Medulla oblongata (tissue), 1 donor: ENCODE measurements at regions not wholly inside any gene's neighbourhood (a gene's known extent, or its start where the extent isn't known, plus 50 kb on each side); places are given as distances from the start of the nearest gene placed in this dataset.
"Not testable (repeated sequence)": the region's sequence is repeated elsewhere in the genome, so short reads cannot be mapped to it uniquely, and the experiment has no call there.

Experiments
- DNase-seq: peaks from one replicate; pipeline ENCODE4 v3.0.0-alpha.2; 2015; ENCODE audit errors: extremely low spot score

DNA sequence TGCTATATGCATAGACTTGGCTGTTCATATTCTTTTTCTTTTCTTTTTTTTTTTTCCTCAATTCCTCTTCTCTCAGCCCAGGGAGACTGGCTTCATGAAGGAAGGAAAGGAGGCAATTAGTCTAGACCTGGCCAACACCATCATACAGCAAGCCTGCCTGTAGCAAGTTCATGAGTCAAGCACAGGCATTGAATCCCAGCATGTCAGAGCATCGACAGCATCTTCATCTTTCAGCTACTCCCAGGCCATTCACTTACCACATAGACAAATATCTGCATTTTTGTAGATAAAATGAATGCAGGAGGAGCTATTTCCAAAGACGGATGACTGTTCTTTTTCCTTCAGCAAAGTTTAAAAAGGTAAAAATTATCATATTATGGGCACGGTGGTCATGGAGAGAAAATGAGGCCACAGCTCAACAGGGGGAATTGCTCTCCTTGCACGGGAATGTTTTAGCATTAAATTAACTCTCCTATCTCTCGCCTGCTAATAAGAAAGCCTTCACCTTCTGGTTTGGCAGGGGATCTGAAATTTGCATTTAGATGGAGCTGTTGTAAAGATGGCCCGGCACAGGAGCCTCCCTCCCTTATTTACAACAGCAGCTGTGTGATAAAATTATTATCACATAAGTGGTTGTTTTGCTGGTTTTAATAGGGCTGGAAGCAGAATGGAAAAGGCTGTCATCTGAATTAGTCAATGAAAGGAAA is 626.5 kb upstream of the AUTS2 start:
- no peak for DNase-seq

- DNase-seq = no peak
These were observed 620.8 kb upstream of the AUTS2 start for GRCh38 chr7:68977385-68978055.

DNA sequence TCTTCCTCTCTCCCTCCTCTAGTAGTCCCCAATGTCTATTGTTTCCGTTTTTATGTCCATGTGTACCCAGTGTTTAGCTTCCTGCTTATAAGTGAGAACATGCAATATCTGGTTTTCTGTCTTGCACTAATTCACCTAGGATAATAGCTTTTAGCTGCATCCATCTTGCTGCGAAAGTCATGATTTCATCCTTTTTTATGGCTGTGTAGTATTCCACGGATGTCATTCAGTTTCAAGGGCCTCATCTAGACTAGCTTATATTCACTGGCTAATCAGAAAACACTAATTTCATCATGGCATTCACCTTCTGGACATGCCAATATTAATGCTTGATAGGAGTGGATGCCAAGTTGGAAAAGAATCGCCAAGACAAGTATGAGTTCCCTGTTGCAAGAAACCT is 619.6 kb upstream of the AUTS2 start:
- no peak for DNase-seq

- no peak for DNase-seq
These were observed 618.3 kb upstream of the AUTS2 start for GRCh38 chr7:68980011-68980410.

GRCh38 chr7:68980432-68980831 is 617.8 kb upstream of the AUTS2 start:
- not testable (repeated sequence) for DNase-seq

DNA sequence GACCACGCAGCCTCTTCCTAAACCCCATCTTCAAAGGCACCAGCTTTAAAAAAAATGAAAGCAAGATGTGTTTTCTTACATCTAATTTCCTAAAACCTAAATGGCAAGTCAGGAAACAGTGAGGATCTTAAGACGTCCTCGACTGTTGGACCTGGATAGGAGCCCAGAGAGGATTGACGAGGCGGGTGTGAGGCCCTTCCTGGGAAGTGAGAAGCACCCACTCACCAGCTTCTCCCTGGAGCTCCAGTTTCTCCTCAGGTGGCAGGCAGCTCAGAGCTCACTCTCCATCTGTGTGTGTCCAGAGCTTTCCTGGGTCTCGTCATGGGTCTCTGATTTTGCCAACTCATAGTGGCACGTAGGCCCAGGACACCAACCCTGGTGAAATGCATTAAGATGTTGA is 614.0 kb upstream of the AUTS2 start:
- no peak for DNase-seq

GRCh38 chr7:68994841-68995240 is 603.4 kb upstream of the AUTS2 start:
- no peak for DNase-seq

DNA sequence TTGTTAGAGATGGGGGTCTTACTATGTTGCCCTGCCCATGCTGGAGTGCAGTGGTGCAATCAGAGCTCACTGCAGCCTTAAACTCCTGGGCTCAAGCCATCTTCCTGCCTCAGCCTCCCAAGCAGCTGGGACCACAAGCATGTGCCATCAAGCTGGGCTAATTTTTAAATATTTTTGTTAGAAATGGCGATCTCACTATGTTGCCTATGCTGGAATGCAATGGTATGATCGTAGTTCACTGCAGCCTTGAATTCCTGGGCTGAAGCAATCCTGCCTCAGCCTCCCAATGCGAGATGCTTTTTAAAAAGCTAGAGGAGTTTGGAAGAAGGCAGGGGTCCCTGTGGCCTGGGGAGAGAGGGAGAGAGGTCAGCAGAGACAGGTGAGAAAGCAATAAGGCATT is 600.1 kb upstream of the AUTS2 start:
- no peak for DNase-seq

DNA sequence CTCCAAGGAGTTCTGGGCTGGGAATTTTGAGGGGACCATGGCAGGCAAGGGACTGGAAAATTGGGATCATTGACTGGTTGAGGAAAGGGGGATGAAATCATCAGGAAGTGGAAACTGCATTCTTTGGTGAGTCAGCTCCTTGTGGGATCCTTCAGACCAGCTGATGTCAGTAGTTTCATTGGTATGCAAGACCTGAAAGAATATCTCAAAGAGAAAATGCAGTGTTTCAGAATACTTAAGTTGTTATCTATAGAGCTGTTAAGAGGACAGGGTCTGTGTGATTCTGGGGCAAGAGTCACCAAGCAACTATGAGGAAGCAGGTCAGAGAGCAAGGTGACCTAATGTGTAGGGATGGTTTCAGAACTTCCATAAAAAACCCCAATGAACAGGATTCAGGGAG is 595.9 kb upstream of the AUTS2 start:
- no peak for DNase-seq

DNA sequence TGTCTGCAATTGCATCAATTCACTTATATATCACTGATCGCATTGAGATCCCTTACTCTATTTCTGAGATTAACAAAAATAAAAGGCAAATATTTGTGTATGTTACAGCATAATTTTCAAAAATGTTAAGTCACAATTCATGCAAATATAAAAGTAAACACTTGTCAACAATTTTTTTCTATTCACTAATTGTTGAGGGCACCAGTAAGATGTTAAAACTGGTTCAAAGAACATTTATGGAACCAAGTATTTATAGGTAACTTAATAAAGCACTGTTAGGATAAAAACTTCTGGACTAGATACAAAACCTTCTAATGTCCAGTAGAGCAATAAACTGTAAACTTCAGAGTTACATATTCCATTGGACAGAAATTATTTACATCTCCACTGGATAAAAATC is 586.1 kb upstream of the AUTS2 start:
- no peak for DNase-seq

DNA sequence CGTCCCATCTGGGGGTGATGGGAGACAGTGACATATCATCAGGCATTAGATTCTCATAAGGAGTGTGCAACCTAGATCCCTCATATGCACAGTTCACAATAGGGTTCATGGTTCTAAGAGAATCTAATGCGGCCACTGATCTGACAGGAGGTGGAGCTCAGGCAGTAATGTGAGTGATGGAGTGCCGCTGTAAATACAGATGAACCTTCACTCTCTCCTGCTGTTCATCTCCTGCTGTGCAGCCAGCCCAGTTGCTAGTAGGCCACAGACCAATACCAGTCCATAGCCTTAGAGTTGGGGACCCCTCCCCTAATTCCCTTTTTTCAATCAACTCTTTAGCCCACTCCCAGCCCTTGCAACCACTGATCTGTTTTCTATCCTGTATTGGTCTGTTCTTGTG is 581.1 kb upstream of the AUTS2 start:
- DNase-seq = no peak

- DNase-seq = no peak
These were observed 580.1 kb upstream of the AUTS2 start for GRCh38 chr7:69018200-69018599.

GRCh38 chr7:69019437-69019836 is 578.8 kb upstream of the AUTS2 start:
- no peak for DNase-seq

DNA sequence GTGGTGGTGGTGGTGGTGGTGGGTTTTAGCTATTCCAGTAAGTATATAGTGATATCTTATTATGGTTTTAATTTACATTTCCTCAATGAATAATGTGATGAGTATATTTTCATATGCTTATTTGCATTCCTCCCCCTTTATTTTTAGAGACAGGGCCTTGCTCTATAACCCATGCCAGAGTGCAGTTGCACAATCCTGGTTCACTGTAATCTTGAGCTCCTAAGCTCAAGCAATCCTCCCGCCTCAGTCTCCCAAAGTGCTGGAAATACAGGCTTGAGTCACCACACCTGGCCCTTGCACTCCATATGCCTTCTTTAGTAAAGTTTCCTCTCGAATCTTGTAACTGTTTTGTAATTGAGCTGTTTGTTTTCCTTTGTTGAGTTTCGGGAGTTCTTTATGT is 577.7 kb upstream of the AUTS2 start:
- DNase-seq = no peak

GRCh38 chr7:69025249-69025648 is 573.0 kb upstream of the AUTS2 start:
- no peak for DNase-seq

- DNase-seq = no peak
These were observed 565.4 kb upstream of the AUTS2 start for GRCh38 chr7:69032848-69033247.

DNA sequence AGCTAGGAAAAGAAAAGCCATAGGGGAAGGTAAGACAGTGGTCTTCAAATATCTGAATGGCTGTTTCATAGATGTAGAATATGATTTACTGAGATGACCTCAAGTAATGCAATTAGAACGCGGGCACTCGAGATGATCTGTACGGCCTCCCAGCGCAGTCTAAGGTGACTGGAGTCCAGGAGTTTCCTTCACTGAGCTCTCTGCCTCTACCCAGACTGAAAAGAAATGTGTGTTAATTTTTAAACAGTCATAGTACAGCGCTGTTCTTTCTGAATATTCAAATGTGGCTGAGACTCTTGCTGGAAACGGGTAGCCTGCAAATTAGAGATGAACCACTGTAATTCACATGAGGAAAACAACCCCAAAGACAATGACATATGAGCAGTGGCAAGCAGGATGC is 562.4 kb upstream of the AUTS2 start:
- DNase-seq = no peak

DNA sequence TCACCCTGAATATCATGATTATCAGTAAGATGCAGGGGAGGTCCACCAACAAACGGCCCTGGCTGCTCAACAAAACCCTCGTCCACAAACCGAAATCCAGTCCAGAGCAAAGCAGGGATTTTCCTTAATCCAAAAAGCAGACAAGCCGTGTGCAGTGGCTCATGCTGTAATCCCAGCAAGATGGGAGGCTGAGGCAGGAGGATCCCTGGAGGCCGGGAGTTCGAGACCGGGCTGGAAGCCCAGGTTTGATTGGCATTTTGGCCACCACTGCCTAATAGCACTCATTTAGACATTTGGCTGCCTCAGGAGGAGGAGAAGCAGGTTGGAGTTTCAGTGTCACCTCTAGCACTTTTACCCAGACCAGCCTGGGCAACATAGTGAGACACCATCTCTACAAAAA is 562.0 kb upstream of the AUTS2 start:
- no peak for DNase-seq

DNA sequence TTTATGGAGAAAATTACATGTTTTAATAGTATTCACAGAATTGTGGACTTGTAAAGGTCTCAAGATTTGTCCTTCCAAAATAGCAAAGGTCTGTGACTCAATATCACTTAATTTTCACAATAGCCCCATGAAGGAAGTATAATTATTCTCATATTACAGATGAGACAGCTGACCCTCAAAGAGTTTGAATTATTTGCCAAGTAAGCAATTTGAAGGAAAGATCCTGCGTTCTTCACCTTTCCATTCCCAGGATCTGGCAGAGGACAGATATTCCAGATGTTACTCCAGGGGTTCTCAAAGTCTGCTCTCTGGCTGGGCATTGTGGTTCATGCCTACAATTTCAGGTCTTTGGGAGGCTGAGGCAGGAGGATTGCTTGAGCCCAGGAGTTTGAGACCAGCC is 559.4 kb upstream of the AUTS2 start:
- DNase-seq = no peak

DNA sequence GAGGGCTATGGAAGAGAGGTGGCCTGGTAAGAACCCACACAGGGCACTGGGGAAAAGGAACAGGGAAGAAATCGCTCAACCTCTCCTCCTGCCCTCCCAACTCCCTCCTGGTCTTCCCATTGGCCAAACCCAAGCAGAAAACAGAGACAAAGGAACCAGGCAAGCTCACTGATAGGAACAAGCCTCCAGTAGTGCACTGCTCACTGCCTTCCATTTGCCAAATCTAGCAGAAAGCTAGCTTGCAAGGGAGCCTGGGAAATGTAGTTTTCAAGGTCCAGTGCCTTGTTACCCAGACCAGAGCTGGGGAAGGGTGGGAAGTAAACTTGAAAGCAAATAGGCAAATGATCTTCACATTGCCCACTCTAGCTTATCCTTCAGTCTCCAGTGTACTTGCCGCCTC is 556.1 kb upstream of the AUTS2 start:
- no peak for DNase-seq

DNA sequence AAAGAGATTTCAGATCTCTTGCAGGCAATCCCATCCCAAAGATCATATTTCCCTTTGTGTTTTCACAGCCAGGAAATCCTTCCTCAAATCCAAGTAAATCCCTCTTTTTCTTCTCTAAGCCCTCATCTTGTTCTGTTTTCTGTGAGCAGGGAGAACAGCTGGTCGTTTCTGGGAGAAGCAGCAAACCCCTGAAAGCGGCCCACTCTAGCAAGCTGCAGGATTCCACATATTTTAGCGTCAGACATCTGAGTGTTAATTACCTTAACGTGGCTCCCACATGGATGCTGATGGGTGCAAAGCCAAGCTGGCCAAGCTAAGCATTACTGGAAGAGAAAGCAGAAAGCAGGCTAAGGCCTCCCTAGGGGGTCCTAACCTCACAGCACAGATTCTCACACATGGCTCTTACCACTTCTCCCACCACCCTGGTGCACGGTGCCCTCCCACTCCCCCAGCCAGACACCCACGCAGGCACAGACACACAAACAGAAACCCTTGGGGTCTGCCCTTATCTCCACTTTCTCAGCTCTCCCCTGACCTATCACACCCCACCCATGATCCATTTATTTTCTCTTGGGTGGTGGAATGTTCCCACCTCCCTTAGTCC is 551.0 kb upstream of the AUTS2 start:
- no peak for DNase-seq

DNA sequence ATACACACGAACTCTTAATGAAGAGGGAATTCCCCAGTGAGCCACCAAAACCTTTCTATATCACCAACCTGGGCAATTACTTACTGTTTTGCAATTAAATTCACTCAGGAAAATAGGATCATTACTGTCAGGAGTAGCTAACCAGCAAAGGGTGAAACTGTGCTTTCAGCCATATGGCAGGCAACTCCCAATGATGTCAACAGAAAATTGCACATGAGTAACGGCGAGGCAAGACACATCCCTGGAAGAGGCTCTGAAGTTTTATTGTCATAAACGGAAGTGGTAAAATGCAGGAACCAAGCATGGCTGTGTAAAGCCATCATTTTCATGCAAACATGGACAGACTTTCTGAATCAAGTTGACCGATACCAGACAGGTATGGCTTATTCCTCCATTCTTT is 548.9 kb upstream of the AUTS2 start:
- no peak for DNase-seq

DNA sequence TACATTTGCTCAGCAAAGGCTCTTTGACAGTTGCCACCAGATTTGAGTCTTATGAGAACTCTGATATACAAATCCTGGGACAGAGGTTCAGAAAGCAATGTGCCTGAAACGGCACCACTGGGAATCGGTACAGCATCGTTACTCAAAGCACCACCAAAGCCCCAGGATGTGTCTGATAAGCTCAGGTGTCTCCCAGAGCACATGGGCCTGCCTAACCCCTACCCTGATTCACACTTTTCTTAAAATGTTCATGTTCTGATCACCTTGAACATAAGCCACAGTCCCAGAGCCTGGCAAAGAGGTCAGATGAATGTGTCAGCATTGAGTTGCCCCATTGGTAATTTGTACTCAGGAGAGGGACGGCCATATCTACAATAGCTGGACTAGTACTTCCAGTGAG is 545.8 kb upstream of the AUTS2 start:
- no peak for DNase-seq
